ENCODE measurements at regions not wholly inside any gene's neighbourhood (a gene's known extent, or its start where the extent isn't known, plus 50 kb on each side); places are given as distances from the start of the nearest gene placed in this dataset.

GRCh38 chr4:15317246-15317645 is 110.6 kb upstream of the C1QTNF7 start:
- Histone ChIP-seq H3K4me3 (ENCODE audit: low read depth, low read length) (no peak overlapping the region), H3K4me1 (ENCODE audit: control insufficient read depth, insufficient read depth, low read length, unreplicated experiment) (no peaks in the 10 kb centered on the region), H3K79me2 (ENCODE audit: control insufficient read depth, insufficient read depth, low read length, unreplicated experiment) (no peaks in the 10 kb centered on the region), H3K27ac (ENCODE audit: low read depth, low read length) (no peak overlapping the region), H2AFZ (ENCODE audit: low read length, unreplicated experiment) (no peak overlapping the region), H3K27me3 (ENCODE audit: insufficient read depth, low read length) (peaks cover 7% of the 10 kb centered on the region; the same call in 1 of the 2 replicates), H3K36me3 (ENCODE audit: insufficient read depth, low read length) (no peaks in the 10 kb centered on the region)

- Histone ChIP-seq H3K79me2 (ENCODE audit: control insufficient read depth, insufficient read depth, low read length, unreplicated experiment) (no peaks in the 10 kb centered on the region), H3K36me3 (ENCODE audit: insufficient read depth, low read length) (no peaks in the 10 kb centered on the region), H3K27me3 (ENCODE audit: insufficient read depth, low read length) (peaks cover 7% of the 10 kb centered on the region; the same call in 1 of the 2 replicates), H3K27ac (ENCODE audit: low read depth, low read length) (no peak overlapping the region), H2AFZ (ENCODE audit: low read length, unreplicated experiment) (no peak overlapping the region), H3K4me3 (ENCODE audit: low read depth, low read length) (no peak overlapping the region), H3K4me1 (ENCODE audit: control insufficient read depth, insufficient read depth, low read length, unreplicated experiment) (no peaks in the 10 kb centered on the region)
These were observed 109.0 kb upstream of the C1QTNF7 start for GRCh38 chr4:15318621-15319348.

GRCh38 chr4:15320121-15320678 is 107.6 kb upstream of the C1QTNF7 start:
- Histone ChIP-seq H3K4me1 (ENCODE audit: control insufficient read depth, insufficient read depth, low read length, unreplicated experiment) (no peaks in the 10 kb centered on the region), H3K27ac (ENCODE audit: low read depth, low read length) (no peak overlapping the region), H3K79me2 (ENCODE audit: control insufficient read depth, insufficient read depth, low read length, unreplicated experiment) (no peaks in the 10 kb centered on the region), H2AFZ (ENCODE audit: low read length, unreplicated experiment) (no peak overlapping the region), H3K27me3 (ENCODE audit: insufficient read depth, low read length) (peaks cover 7% of the 10 kb centered on the region; the same call in 1 of the 2 replicates), H3K4me3 (ENCODE audit: low read depth, low read length) (no peak overlapping the region), H3K36me3 (ENCODE audit: insufficient read depth, low read length) (no peaks in the 10 kb centered on the region)

- Histone ChIP-seq H3K79me2 (ENCODE audit: control insufficient read depth, insufficient read depth, low read length, unreplicated experiment) (no peaks in the 10 kb centered on the region), H3K36me3 (ENCODE audit: insufficient read depth, low read length) (no peaks in the 10 kb centered on the region), H2AFZ (ENCODE audit: low read length, unreplicated experiment) (no peak overlapping the region), H3K4me1 (ENCODE audit: control insufficient read depth, insufficient read depth, low read length, unreplicated experiment) (no peaks in the 10 kb centered on the region), H3K27ac (ENCODE audit: low read depth, low read length) (no peak overlapping the region), H3K27me3 (ENCODE audit: insufficient read depth, low read length) (peaks cover 7% of the 10 kb centered on the region; the same call in 1 of the 2 replicates), H3K4me3 (ENCODE audit: low read depth, low read length) (no peak overlapping the region)
These were observed 105.8 kb upstream of the C1QTNF7 start for GRCh38 chr4:15322006-15322405.

GRCh38 chr4:15325987-15326386 is 101.8 kb upstream of the C1QTNF7 start:
- no peak overlapping the region for H2AFZ ChIP-seq (ENCODE audit: low read length, unreplicated experiment)
- H3K79me2 ChIP-seq (ENCODE audit: control insufficient read depth, insufficient read depth, low read length, unreplicated experiment): no peaks in the 10 kb centered on the region
- no peaks in the 10 kb centered on the region for H3K27me3 ChIP-seq (ENCODE audit: insufficient read depth, low read length)
- no peak overlapping the region for H3K27ac ChIP-seq (ENCODE audit: low read depth, low read length)
- H3K4me3 ChIP-seq (ENCODE audit: low read depth, low read length): no peak overlapping the region
- no peaks in the 10 kb centered on the region for H3K36me3 ChIP-seq (ENCODE audit: insufficient read depth, low read length)
- peaks cover 3% of the 10 kb centered on the region for H3K4me1 ChIP-seq (ENCODE audit: control insufficient read depth, insufficient read depth, low read length, unreplicated experiment)

- Histone ChIP-seq H2AFZ (ENCODE audit: low read length, unreplicated experiment) (no peak overlapping the region), H3K27ac (ENCODE audit: low read depth, low read length) (no peak overlapping the region), H3K4me1 (ENCODE audit: control insufficient read depth, insufficient read depth, low read length, unreplicated experiment) (peaks cover 3% of the 10 kb centered on the region), H3K4me3 (ENCODE audit: low read depth, low read length) (peak overlapping the region; percentile 6; the same call in 1 of the 2 replicates), H3K27me3 (ENCODE audit: insufficient read depth, low read length) (no peaks in the 10 kb centered on the region), H3K79me2 (ENCODE audit: control insufficient read depth, insufficient read depth, low read length, unreplicated experiment) (no peaks in the 10 kb centered on the region), H3K36me3 (ENCODE audit: insufficient read depth, low read length) (no peaks in the 10 kb centered on the region)
These were observed 100.2 kb upstream of the C1QTNF7 start for GRCh38 chr4:15327311-15328298.

- Histone ChIP-seq H3K4me3 (ENCODE audit: low read depth, low read length) (no peak overlapping the region), H2AFZ (ENCODE audit: low read length, unreplicated experiment) (no peak overlapping the region)
These were observed 95.9 kb upstream of the C1QTNF7 start for GRCh38 chr4:15331930-15332329.

GRCh38 chr4:15332377-15332776 is 95.5 kb upstream of the C1QTNF7 start:
- H3K79me2 ChIP-seq (ENCODE audit: control insufficient read depth, insufficient read depth, low read length, unreplicated experiment): no peaks in the 10 kb centered on the region
- no peak overlapping the region for H2AFZ ChIP-seq (ENCODE audit: low read length, unreplicated experiment)
- no peak overlapping the region for H3K4me3 ChIP-seq (ENCODE audit: low read depth, low read length)
- H3K36me3 ChIP-seq (ENCODE audit: insufficient read depth, low read length): no peaks in the 10 kb centered on the region
- H3K27me3 ChIP-seq (ENCODE audit: insufficient read depth, low read length): no peaks in the 10 kb centered on the region
- no peak overlapping the region for H3K27ac ChIP-seq (ENCODE audit: low read depth, low read length)
- H3K4me1 ChIP-seq (ENCODE audit: control insufficient read depth, insufficient read depth, low read length, unreplicated experiment): peaks cover 13% of the 10 kb centered on the region

More at GRCh38 chr4:15331930-15332329, 95.9 kb upstream of the C1QTNF7 start:
- H3K36me3 ChIP-seq (ENCODE audit: insufficient read depth, low read length): no peaks in the 10 kb centered on the region
- H3K79me2 ChIP-seq (ENCODE audit: control insufficient read depth, insufficient read depth, low read length, unreplicated experiment): no peaks in the 10 kb centered on the region
- no peaks in the 10 kb centered on the region for H3K27me3 ChIP-seq (ENCODE audit: insufficient read depth, low read length)
- H3K4me1 ChIP-seq (ENCODE audit: control insufficient read depth, insufficient read depth, low read length, unreplicated experiment): peaks cover 11% of the 10 kb centered on the region
- no peak overlapping the region for H3K27ac ChIP-seq (ENCODE audit: low read depth, low read length)

- Histone ChIP-seq H3K27me3 (ENCODE audit: insufficient read depth, low read length) (no peaks in the 10 kb centered on the region), H3K4me1 (ENCODE audit: control insufficient read depth, insufficient read depth, low read length, unreplicated experiment) (peaks cover 14% of the 10 kb centered on the region), H2AFZ (ENCODE audit: low read length, unreplicated experiment) (no peak overlapping the region), H3K4me3 (ENCODE audit: low read depth, low read length) (no peak overlapping the region), H3K27ac (ENCODE audit: low read depth, low read length) (no peak overlapping the region), H3K36me3 (ENCODE audit: insufficient read depth, low read length) (no peaks in the 10 kb centered on the region), H3K79me2 (ENCODE audit: control insufficient read depth, insufficient read depth, low read length, unreplicated experiment) (no peaks in the 10 kb centered on the region)
These were observed 93.9 kb upstream of the C1QTNF7 start for GRCh38 chr4:15333692-15334633.
